PC-9 (cell line): ENCODE measurements at regions not wholly inside any gene's neighbourhood (a gene's known extent, or its start where the extent isn't known, plus 50 kb on each side); places are given as distances from the start of the nearest gene placed in this dataset.

Experiments
- BruUV-seq: library from RNA; stranded (reverse); fragments of 400-500 nt; replicated peaks from 2 replicates; lab custom pipeline; 2021; lab: Mats Ljungman, UMichigan
- CTCF ChIA-PET: fragments of 300-600 bp; sonication (Branson Sonifier 250); formaldehyde crosslinking; loops from one replicate; lab custom pipeline; 2022; ENCODE audit warnings: antibody characterized with exemption; lab: Charles Lee
- POLR2A ChIA-PET: fragments of 300-600 bp; sonication (Branson Sonifier 250); formaldehyde crosslinking; loops from one replicate; lab custom pipeline; 2022; ENCODE audit warnings: antibody characterized with exemption; ENCODE audit not compliant: unreplicated experiment; lab: Charles Lee
- DNase-seq, 2 experiments: peaks; one replicate each; pipeline versions ENCODE4 v3.0.0 to v3.0.0-alpha.2; 2015 to 2022; ENCODE audit warnings: mixed read lengths in 1 of 2
- H2AFZ ChIP-seq: fragments of 200-600 bp; sonication (generic); 2 replicates; pipeline ENCODE4 v1.8.1; 2017; ENCODE audit warnings: antibody characterized with exemption
- H3F3A ChIP-seq: fragments of 200-600 bp; sonication (generic); 2 replicates; pipeline ENCODE4 v1.8.1; 2017; ENCODE audit warnings: antibody characterized with exemption, mild to moderate bottlenecking, low read depth; ENCODE audit not compliant: insufficient read depth
- H3K27ac ChIP-seq: fragments of 200-600 bp; sonication (generic); 2 replicates; pipeline ENCODE4 v1.6.1; 2016; ENCODE audit warnings: mixed run types
- H3K27me3 ChIP-seq: fragments of 200-600 bp; sonication (generic); 2 replicates; pipeline ENCODE4 v1.6.1; 2016; ENCODE audit warnings: low read depth, mixed run types; ENCODE audit not compliant: insufficient read depth
- H3K36me3 ChIP-seq: fragments of 200-600 bp; sonication (generic); 2 replicates; pipeline ENCODE4 v1.6.1; 2016; ENCODE audit warnings: low read depth, mixed run types
- H3K4me1 ChIP-seq: fragments of 200-600 bp; sonication (generic); replicated peaks from 2 replicates; pipeline ENCODE4 v1.6.1; 2016; ENCODE audit warnings: mixed run types; ENCODE audit not compliant: insufficient read depth
- H3K4me2 ChIP-seq: fragments of 200-600 bp; sonication (generic); 2 replicates; pipeline ENCODE4 v1.6.1; 2017; ENCODE audit warnings: mixed run types
- H3K4me3 ChIP-seq: fragments of 200-600 bp; sonication (generic); 2 replicates; pipeline ENCODE4 v1.6.1; 2016; ENCODE audit warnings: mixed run types
- H3K79me2 ChIP-seq: fragments of 200-600 bp; sonication (generic); 2 replicates; pipeline ENCODE4 v1.6.1; 2017; ENCODE audit warnings: low read depth, mixed run types
- H3K9me2 ChIP-seq: fragments of 200-600 bp; sonication (generic); 2 replicates; pipeline ENCODE4 v1.8.1; 2017; ENCODE audit warnings: mild to moderate bottlenecking; ENCODE audit not compliant: insufficient read depth
- H3K9me3 ChIP-seq: fragments of 200-600 bp; sonication (generic); 2 replicates; pipeline ENCODE4 v1.8.1; 2016; ENCODE audit warnings: low read depth; ENCODE audit not compliant: insufficient read depth
- H4K20me1 ChIP-seq: fragments of 200-600 bp; sonication (generic); 2 replicates; pipeline ENCODE4 v1.8.1; 2017; ENCODE audit not compliant: insufficient read depth
- EZH2 ChIP-seq: fragments of 200-600 bp; sonication (generic); IDR thresholded peaks from 2 replicates; pipeline ENCODE4 v1.8.0; 2017; ENCODE audit warnings: antibody characterized with exemption, low read depth
- intact Hi-C: fragments of 100-400 bp; cut with micrococcal nuclease; formaldehyde crosslinking; loops from one replicate; pipeline ENCODE4 v1.10.0; 2022; ENCODE audit not compliant: unreplicated experiment
- TF ChIP-seq, protein P1 (sequence below): fragments of 200-600 bp; sonication (generic); conservative IDR thresholded peaks from 2 replicates; pipeline ENCODE4 v1.6.1; 2017; ENCODE audit warnings: mixed run types, antibody characterized with exemption, mild to moderate bottlenecking, moderate library complexity

DNA sequence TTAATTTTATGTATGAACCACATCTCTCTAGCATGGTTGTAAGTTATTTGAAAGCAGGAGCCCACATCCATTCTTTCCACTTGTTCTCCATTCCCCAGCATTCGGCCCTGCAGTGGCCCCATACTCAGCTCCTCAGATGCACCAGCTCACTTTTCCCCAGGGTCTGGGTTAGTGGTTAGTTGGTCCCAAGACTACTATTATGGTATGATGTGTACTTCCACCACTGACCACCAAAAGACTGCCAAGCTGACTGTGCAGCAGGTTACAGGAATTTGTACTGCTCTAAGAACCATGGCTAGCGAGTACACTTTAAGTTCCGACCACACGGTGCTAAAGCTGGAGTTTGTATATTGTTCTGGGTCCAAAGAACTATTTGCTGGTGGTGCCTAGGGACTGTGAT lies 413.6 kb upstream of the TCF4 start:
- intact Hi-C loops = no loop called here
- Histone ChIP-seq H4K20me1 (no peaks in the 10 kb centered on the region), H3K79me2 (no peaks in the 10 kb centered on the region), H2AFZ (no peak overlapping the region), H3F3A (peaks cover 19% of the 10 kb centered on the region), H3K9me2 (no peaks in the 10 kb centered on the region; the same call in 1 of the 2 replicates), H3K9me3 (no peaks in the 10 kb centered on the region), H3K4me1 (peaks cover 21% of the 10 kb centered on the region), H3K27me3 (no peaks in the 10 kb centered on the region), H3K27ac (no peak overlapping the region), H3K4me2 (no peak overlapping the region), H3K4me3 (no peak overlapping the region), H3K36me3 (no peaks in the 10 kb centered on the region)
- no peak for DNase-seq
- no peak for TF ChIP-seq EZH2
- TF ChIP-seq, protein P1, sequence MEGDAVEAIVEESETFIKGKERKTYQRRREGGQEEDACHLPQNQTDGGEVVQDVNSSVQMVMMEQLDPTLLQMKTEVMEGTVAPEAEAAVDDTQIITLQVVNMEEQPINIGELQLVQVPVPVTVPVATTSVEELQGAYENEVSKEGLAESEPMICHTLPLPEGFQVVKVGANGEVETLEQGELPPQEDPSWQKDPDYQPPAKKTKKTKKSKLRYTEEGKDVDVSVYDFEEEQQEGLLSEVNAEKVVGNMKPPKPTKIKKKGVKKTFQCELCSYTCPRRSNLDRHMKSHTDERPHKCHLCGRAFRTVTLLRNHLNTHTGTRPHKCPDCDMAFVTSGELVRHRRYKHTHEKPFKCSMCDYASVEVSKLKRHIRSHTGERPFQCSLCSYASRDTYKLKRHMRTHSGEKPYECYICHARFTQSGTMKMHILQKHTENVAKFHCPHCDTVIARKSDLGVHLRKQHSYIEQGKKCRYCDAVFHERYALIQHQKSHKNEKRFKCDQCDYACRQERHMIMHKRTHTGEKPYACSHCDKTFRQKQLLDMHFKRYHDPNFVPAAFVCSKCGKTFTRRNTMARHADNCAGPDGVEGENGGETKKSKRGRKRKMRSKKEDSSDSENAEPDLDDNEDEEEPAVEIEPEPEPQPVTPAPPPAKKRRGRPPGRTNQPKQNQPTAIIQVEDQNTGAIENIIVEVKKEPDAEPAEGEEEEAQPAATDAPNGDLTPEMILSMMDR = no peak
- BruUV-seq = no TSS peak
- CTCF ChIA-PET = interaction anchor here (0.6 kb wide), 1 partner anchor 520 kb away, joined by 6 read pairs; no protein-coding TSS in a partner anchor
- POLR2A ChIA-PET = no interaction called here

DNA sequence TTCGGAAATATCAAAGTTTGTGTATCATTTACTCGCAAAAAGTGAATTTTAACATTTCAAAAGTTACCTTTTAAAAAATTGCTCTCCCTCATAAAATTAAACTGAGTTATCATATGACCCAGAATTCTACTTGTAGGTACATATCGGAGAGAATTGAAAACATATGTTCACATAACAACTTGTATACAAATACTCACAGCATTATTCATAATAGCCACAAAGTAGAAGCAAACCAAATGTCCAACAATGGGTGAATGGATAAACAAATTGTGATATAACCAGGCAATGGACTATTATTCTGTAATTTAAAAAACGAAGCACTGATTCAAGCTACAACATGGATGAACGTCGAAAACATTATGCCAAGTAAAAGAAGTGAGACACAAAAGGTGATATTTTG lies 412.0 kb upstream of the TCF4 start:
- no TSS peak for BruUV-seq
- Histone ChIP-seq H3F3A (peaks cover 19% of the 10 kb centered on the region), H3K27ac (no peak overlapping the region), H3K36me3 (no peaks in the 10 kb centered on the region), H2AFZ (no peak overlapping the region), H4K20me1 (no peaks in the 10 kb centered on the region), H3K4me1 (peaks cover 21% of the 10 kb centered on the region), H3K9me3 (no peaks in the 10 kb centered on the region), H3K79me2 (no peaks in the 10 kb centered on the region), H3K27me3 (no peaks in the 10 kb centered on the region), H3K4me3 (no peak overlapping the region), H3K4me2 (no peak overlapping the region), H3K9me2 (no peaks in the 10 kb centered on the region)
- intact Hi-C loops = no loop called here
- POLR2A ChIA-PET = no interaction called here
- no peak for TF ChIP-seq EZH2
- TF ChIP-seq, protein P1 = no peak
- DNase-seq = no peak
- CTCF ChIA-PET = no interaction called here

DNA sequence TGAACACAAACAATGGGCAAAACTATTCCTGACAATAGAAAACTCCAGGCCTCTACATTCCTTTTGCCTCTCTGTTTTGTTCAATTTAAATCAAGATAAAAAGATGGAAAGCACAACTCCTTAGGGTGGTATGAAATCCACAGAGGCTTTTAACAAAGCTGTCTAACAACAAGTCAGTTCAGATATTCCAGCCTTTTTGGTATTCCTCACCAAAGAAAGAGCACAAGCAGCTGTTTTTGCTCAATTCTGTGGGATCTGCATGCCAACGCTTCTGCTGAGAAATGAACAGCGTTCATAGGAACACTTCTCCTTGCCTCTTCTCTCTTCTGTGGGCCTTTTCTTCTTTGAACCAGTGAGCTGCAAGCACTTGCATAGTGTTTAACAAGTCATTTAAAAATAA lies 411.6 kb upstream of the TCF4 start:
- BruUV-seq = no TSS peak
- Histone ChIP-seq H3K9me2 (no peaks in the 10 kb centered on the region), H3K27ac (no peak overlapping the region), H3K4me1 (peaks cover 21% of the 10 kb centered on the region), H3K4me2 (no peak overlapping the region), H3K27me3 (no peaks in the 10 kb centered on the region), H4K20me1 (no peaks in the 10 kb centered on the region), H3K36me3 (no peaks in the 10 kb centered on the region), H3K4me3 (no peak overlapping the region), H3K79me2 (no peaks in the 10 kb centered on the region), H2AFZ (no peak overlapping the region), H3K9me3 (no peaks in the 10 kb centered on the region), H3F3A (peaks cover 19% of the 10 kb centered on the region)
- intact Hi-C loops = no loop called here
- TF ChIP-seq, protein P1 = no peak
- TF ChIP-seq EZH2 = no peak
- CTCF ChIA-PET = no interaction called here
- POLR2A ChIA-PET = no interaction called here
- DNase-seq = no peak
